Stomach (tissue), 4 donors: ENCODE measurements at regions not wholly inside any gene's neighbourhood (a gene's known extent, or its start where the extent isn't known, plus 50 kb on each side); places are given as distances from the start of the nearest gene placed in this dataset.

Experiments
- EP300 ChIP-seq: sonication (generic); formaldehyde crosslinking; IDR thresholded peaks from one replicate; pipeline ENCODE4 v1.6.1; 2017; ENCODE audit warnings: antibody characterized with exemption
- POLR2A ChIP-seq, 4 donors: fragments of 450-650 bp; IDR thresholded peaks; one replicate each; pipeline ENCODE4 v1.6.1; 2016; ENCODE audit warnings: antibody characterized with exemption in 4 of 4, control low read depth in 2 of 4, mild to moderate bottlenecking in 1 of 4, moderate library complexity in 1 of 4
- TF ChIP-seq, protein P1 (sequence below), 7 experiments: fragments of 450-650 bp in 4 of 7; fragments of 200-600 bp in 3 of 7; sonication (generic) in 3 of 7; IDR thresholded peaks; one replicate each; pipeline ENCODE4 v1.5.1; 2016 to 2019; ENCODE audit warnings: antibody characterized with exemption in 7 of 7, control low read depth in 2 of 7, mild to moderate bottlenecking in 1 of 7

DNA sequence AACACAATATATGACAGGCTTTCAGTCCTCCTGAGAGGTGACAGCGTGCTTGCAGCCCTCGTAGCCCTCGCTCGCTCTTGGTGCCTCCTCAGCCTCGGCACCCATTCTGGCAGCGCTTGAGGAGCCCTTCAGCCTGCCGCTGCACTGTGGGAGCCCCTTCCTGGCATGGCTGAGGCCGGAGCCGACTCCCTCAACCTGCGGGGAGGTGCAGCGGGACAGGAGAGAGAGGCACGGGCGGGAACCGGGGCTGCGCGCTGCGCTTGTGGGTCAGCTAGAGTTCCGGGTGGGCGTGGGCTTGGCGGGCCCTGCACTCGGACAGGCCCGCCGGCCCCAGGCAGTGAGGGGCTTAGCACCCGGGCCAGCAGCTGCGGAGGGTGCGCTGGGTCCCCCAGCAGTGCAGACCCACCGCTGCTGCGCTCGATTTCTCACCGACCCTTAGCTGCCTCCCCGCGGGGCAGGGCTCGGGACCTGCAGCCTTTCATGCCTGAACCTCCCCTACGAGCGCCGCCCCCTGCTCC lies 60.4 kb upstream of the HRH1 start:
- TF ChIP-seq POLR2A (IDR thresholded peaks at IDR 0.05) = no peak
- TF ChIP-seq, protein P1, sequence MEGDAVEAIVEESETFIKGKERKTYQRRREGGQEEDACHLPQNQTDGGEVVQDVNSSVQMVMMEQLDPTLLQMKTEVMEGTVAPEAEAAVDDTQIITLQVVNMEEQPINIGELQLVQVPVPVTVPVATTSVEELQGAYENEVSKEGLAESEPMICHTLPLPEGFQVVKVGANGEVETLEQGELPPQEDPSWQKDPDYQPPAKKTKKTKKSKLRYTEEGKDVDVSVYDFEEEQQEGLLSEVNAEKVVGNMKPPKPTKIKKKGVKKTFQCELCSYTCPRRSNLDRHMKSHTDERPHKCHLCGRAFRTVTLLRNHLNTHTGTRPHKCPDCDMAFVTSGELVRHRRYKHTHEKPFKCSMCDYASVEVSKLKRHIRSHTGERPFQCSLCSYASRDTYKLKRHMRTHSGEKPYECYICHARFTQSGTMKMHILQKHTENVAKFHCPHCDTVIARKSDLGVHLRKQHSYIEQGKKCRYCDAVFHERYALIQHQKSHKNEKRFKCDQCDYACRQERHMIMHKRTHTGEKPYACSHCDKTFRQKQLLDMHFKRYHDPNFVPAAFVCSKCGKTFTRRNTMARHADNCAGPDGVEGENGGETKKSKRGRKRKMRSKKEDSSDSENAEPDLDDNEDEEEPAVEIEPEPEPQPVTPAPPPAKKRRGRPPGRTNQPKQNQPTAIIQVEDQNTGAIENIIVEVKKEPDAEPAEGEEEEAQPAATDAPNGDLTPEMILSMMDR (IDR thresholded peaks at IDR 0.05) = no peak
- TF ChIP-seq EP300 = no peak
